ENCODE measurements at regions not wholly inside any gene's neighbourhood (a gene's known extent, or its start where the extent isn't known, plus 50 kb on each side); places are given as distances from the start of the nearest gene placed in this dataset.

- no peak overlapping the region for H3K4me3 ChIP-seq
- TF ChIP-seq, protein P1, sequence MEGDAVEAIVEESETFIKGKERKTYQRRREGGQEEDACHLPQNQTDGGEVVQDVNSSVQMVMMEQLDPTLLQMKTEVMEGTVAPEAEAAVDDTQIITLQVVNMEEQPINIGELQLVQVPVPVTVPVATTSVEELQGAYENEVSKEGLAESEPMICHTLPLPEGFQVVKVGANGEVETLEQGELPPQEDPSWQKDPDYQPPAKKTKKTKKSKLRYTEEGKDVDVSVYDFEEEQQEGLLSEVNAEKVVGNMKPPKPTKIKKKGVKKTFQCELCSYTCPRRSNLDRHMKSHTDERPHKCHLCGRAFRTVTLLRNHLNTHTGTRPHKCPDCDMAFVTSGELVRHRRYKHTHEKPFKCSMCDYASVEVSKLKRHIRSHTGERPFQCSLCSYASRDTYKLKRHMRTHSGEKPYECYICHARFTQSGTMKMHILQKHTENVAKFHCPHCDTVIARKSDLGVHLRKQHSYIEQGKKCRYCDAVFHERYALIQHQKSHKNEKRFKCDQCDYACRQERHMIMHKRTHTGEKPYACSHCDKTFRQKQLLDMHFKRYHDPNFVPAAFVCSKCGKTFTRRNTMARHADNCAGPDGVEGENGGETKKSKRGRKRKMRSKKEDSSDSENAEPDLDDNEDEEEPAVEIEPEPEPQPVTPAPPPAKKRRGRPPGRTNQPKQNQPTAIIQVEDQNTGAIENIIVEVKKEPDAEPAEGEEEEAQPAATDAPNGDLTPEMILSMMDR (IDR thresholded peaks at IDR 0.05; ENCODE audit: low read depth, low read length): no peak
- no peaks in the 10 kb centered on the region for H3K27me3 ChIP-seq
- no peaks in the 10 kb centered on the region for H3K36me3 ChIP-seq
- no peak overlapping the region for H3K27ac ChIP-seq
- no peaks in the 10 kb centered on the region for H3K4me1 ChIP-seq (ENCODE audit: low read depth)
- DNase-seq (ENCODE audit: low read depth in 1 of 2, low spot score in 1 of 2): peak in 1 of 2 donors; percentile 6
- no peaks in the 10 kb centered on the region for H3K9me3 ChIP-seq (ENCODE audit: low read depth)
Observed at GRCh38 chr12:88266806-88267360, 124.8 kb downstream of the TMTC3 start.

GRCh38 chr12:88267630-88268029 lies 125.5 kb downstream of the TMTC3 start:
- no peak for DNase-seq (ENCODE audit: low read depth in 1 of 2, low spot score in 1 of 2)
- H3K27me3 ChIP-seq: no peaks in the 10 kb centered on the region
- H3K27ac ChIP-seq: no peak overlapping the region
- TF ChIP-seq, protein P1 (IDR thresholded peaks at IDR 0.05; ENCODE audit: low read depth, low read length): no peak
- no peaks in the 10 kb centered on the region for H3K4me1 ChIP-seq (ENCODE audit: low read depth)
- H3K4me3 ChIP-seq: no peak overlapping the region
- no peaks in the 10 kb centered on the region for H3K9me3 ChIP-seq (ENCODE audit: low read depth)
- H3K36me3 ChIP-seq: no peaks in the 10 kb centered on the region

GRCh38 chr12:88272456-88272855 lies 130.3 kb downstream of the TMTC3 start:
- no peaks in the 10 kb centered on the region for H3K4me1 ChIP-seq (ENCODE audit: low read depth)
- H3K36me3 ChIP-seq: no peaks in the 10 kb centered on the region
- H3K4me3 ChIP-seq: no peak overlapping the region
- DNase-seq (ENCODE audit: low read depth in 1 of 2, low spot score in 1 of 2): peak in 1 of 2 donors; percentile 10
- TF ChIP-seq, protein P1 (IDR thresholded peaks at IDR 0.05; ENCODE audit: low read depth, low read length): no peak
- no peaks in the 10 kb centered on the region for H3K27me3 ChIP-seq
- H3K9me3 ChIP-seq (ENCODE audit: low read depth): no peaks in the 10 kb centered on the region
- no peak overlapping the region for H3K27ac ChIP-seq

- no peak for DNase-seq (ENCODE audit: low read depth in 1 of 2, low spot score in 1 of 2)
- TF ChIP-seq, protein P1 (IDR thresholded peaks at IDR 0.05; ENCODE audit: low read depth, low read length): no peak
Observed at GRCh38 chr12:88273450-88273849, 131.3 kb downstream of the TMTC3 start.

GRCh38 chr12:88273875-88274274 lies 131.8 kb downstream of the TMTC3 start:
- H3K36me3 ChIP-seq: no peaks in the 10 kb centered on the region
- H3K27me3 ChIP-seq: no peaks in the 10 kb centered on the region
- H3K27ac ChIP-seq: no peak overlapping the region
- H3K9me3 ChIP-seq (ENCODE audit: low read depth): no peaks in the 10 kb centered on the region
- no peaks in the 10 kb centered on the region for H3K4me1 ChIP-seq (ENCODE audit: low read depth)
- DNase-seq (ENCODE audit: low read depth in 1 of 2, low spot score in 1 of 2): no peak
- TF ChIP-seq, protein P1 (IDR thresholded peaks at IDR 0.05; ENCODE audit: low read depth, low read length): no peak
- H3K4me3 ChIP-seq: no peak overlapping the region

More at GRCh38 chr12:88273450-88273849, 131.3 kb downstream of the TMTC3 start:
- Histone ChIP-seq H3K36me3 (no peaks in the 10 kb centered on the region), H3K4me1 (ENCODE audit: low read depth) (no peaks in the 10 kb centered on the region), H3K9me3 (ENCODE audit: low read depth) (no peaks in the 10 kb centered on the region), H3K27me3 (no peaks in the 10 kb centered on the region), H3K4me3 (no peak overlapping the region), H3K27ac (no peak overlapping the region)

All from cardiac muscle cell (in vitro differentiated cells and primary cell).